Stimulated activated memory B cell treated with anti-CD40 and anti-IgM and Interleukin-4, amounts not matched to agents 10 μg/mL and 1 μg/mL and 100 μg/mL, for 72 hours (primary cell): ENCODE measurements at regions not wholly inside any gene's neighbourhood (a gene's known extent, or its start where the extent isn't known, plus 50 kb on each side); places are given as distances from the start of the nearest gene placed in this dataset.

Experiments used
- ATAC-seq: fragments of 150-1000 bp; cut with Tn5 transposase; 2 replicates; pipeline ENCODE4 v1.10.0; 2021
- H3K27ac Mint-ChIP-seq: one replicate; pipeline ENCODE4 v1.8.0; 2022; ENCODE audit warnings: mild to moderate bottlenecking, mixed read lengths
- H3K27me3 Mint-ChIP-seq: one replicate; pipeline ENCODE4 v1.8.0; 2022; ENCODE audit warnings: mixed read lengths
- H3K36me3 Mint-ChIP-seq: one replicate; pipeline ENCODE4 v1.8.0; 2022; ENCODE audit warnings: mixed read lengths
- H3K4me1 Mint-ChIP-seq: one replicate; pipeline ENCODE4 v1.8.0; 2022; ENCODE audit warnings: mixed read lengths
- H3K4me3 Mint-ChIP-seq: one replicate; pipeline ENCODE4 v1.8.0; 2022; ENCODE audit warnings: mild to moderate bottlenecking, moderate library complexity, mixed read lengths
- H3K9me3 Mint-ChIP-seq: one replicate; pipeline ENCODE4 v1.8.0; 2022; ENCODE audit warnings: mixed read lengths

DNA sequence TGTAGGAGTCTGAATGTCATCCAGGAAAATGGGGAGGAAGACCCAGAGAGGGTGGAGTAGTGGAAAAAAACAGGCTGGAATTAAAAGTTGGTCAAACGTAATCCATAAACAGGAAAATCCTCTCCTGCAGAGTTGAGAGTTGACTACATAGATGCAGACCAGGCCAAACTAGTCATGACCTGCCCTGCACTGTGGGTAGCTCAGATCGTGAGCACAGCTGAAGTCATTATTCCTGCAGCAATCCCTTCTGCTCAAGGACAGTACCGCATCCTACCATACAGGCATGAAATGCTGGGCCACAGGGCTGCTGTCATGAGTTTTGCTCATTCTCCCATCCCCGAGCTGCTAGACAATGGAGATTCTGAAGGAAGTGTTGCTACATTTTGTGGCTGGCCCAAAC is 352.2 kb downstream of the EN1 start:
- no peak overlapping the region for H3K4me3 Mint-ChIP-seq
- no peak for ATAC-seq
- H3K36me3 Mint-ChIP-seq = no peaks in the 10 kb centered on the region
- no peaks in the 10 kb centered on the region for H3K4me1 Mint-ChIP-seq
- peaks cover 8% of the 10 kb centered on the region for H3K27me3 Mint-ChIP-seq
- H3K9me3 Mint-ChIP-seq = peaks cover 7% of the 10 kb centered on the region
- H3K27ac Mint-ChIP-seq = no peak overlapping the region

- H3K4me1 Mint-ChIP-seq = no peaks in the 10 kb centered on the region
- peaks cover 14% of the 10 kb centered on the region for H3K27me3 Mint-ChIP-seq
- H3K27ac Mint-ChIP-seq = no peak overlapping the region
- peaks cover 7% of the 10 kb centered on the region for H3K9me3 Mint-ChIP-seq
- ATAC-seq = no peak
- H3K4me3 Mint-ChIP-seq = no peak overlapping the region
- H3K36me3 Mint-ChIP-seq = no peaks in the 10 kb centered on the region
These were observed 354.2 kb downstream of the EN1 start for GRCh38 chr2:118493213-118493612.

- no peaks in the 10 kb centered on the region for H3K36me3 Mint-ChIP-seq
- H3K4me3 Mint-ChIP-seq = no peak overlapping the region
- no peak for ATAC-seq
- peaks cover 14% of the 10 kb centered on the region for H3K27me3 Mint-ChIP-seq
- H3K27ac Mint-ChIP-seq = no peak overlapping the region
- no peaks in the 10 kb centered on the region for H3K4me1 Mint-ChIP-seq
- H3K9me3 Mint-ChIP-seq = peaks cover 7% of the 10 kb centered on the region
These were observed 355.1 kb downstream of the EN1 start for GRCh38 chr2:118492335-118492734.

GRCh38 chr2:118490330-118490729 is 357.1 kb downstream of the EN1 start:
- ATAC-seq = no peak
- Mint-ChIP-seq H3K27ac (no peak overlapping the region), H3K9me3 (peaks cover 10% of the 10 kb centered on the region), H3K4me1 (no peaks in the 10 kb centered on the region), H3K36me3 (no peaks in the 10 kb centered on the region), H3K27me3 (peaks cover 14% of the 10 kb centered on the region), H3K4me3 (no peak overlapping the region)

DNA sequence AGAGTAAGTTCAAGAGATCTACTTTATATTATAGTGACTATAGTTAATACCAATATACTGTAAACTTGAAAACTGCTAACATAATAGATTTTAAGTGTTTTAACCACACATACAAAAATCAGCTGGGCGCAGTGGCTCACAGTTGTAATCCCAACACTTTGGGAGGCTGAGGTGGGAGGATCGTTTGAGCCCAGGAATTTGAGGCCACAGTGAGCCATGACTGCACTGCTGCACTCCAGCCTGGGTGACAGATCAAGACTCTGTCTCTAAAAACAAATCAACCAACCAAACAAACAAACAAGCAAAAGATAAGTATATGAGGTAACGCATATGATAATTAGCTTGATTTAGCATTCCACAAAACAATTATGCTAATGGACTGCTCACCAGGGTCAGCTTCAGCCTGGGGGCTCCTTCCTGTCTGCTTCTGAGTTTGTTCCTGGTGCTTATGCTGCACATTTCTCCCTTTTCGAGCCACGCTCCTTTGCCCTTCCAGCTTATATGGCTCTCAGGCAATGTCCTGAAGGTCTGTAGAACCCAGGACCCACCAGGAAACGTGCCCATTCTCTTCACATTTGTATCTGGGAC is 357.6 kb downstream of the EN1 start:
- Mint-ChIP-seq H3K9me3 (peaks cover 10% of the 10 kb centered on the region), H3K4me1 (no peaks in the 10 kb centered on the region), H3K36me3 (no peaks in the 10 kb centered on the region), H3K4me3 (no peak overlapping the region), H3K27me3 (peaks cover 14% of the 10 kb centered on the region), H3K27ac (no peak overlapping the region)
- no peak for ATAC-seq

DNA sequence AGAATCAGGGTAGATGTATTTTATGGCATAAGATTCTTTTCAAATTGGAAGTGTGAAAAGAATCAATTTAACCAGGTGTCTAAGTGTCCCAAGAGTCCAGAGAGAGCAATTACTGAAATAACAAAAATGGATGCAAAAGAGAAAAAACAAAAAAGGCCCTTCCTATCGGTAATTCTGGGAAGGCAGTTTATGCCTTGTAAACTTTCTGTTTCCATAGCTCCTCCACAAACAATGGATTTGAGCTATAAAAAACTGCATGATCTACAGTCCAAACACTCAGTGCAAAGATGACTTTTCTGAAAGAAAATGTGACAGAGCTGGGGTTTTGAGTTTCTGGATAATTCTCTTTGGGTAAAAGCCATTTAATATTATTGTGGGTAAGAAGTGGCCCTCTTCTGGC is 366.1 kb downstream of the EN1 start:
- Mint-ChIP-seq H3K9me3 (peaks cover 1% of the 10 kb centered on the region), H3K27me3 (peaks cover 10% of the 10 kb centered on the region), H3K4me3 (no peak overlapping the region), H3K36me3 (no peaks in the 10 kb centered on the region), H3K27ac (no peak overlapping the region), H3K4me1 (no peaks in the 10 kb centered on the region)
- ATAC-seq = no peak

GRCh38 chr2:118479020-118479419 is 368.4 kb downstream of the EN1 start:
- no peak overlapping the region for H3K4me3 Mint-ChIP-seq
- H3K36me3 Mint-ChIP-seq = no peaks in the 10 kb centered on the region
- H3K9me3 Mint-ChIP-seq = no peaks in the 10 kb centered on the region
- H3K27me3 Mint-ChIP-seq = peaks cover 10% of the 10 kb centered on the region
- H3K27ac Mint-ChIP-seq = no peak overlapping the region
- H3K4me1 Mint-ChIP-seq = no peaks in the 10 kb centered on the region
- ATAC-seq = no peak

GRCh38 chr2:118477111-118477862 is 370.2 kb downstream of the EN1 start:
- Mint-ChIP-seq H3K4me1 (no peaks in the 10 kb centered on the region), H3K36me3 (no peaks in the 10 kb centered on the region), H3K27ac (no peak overlapping the region), H3K9me3 (no peaks in the 10 kb centered on the region), H3K27me3 (peaks cover 10% of the 10 kb centered on the region), H3K4me3 (no peak overlapping the region)
- no peak for ATAC-seq

GRCh38 chr2:118475622-118476205 is 371.7 kb downstream of the EN1 start:
- Mint-ChIP-seq H3K36me3 (no peaks in the 10 kb centered on the region), H3K27me3 (peaks cover 10% of the 10 kb centered on the region), H3K9me3 (no peaks in the 10 kb centered on the region), H3K4me1 (no peaks in the 10 kb centered on the region), H3K4me3 (no peak overlapping the region), H3K27ac (no peak overlapping the region)
- ATAC-seq = no peak

DNA sequence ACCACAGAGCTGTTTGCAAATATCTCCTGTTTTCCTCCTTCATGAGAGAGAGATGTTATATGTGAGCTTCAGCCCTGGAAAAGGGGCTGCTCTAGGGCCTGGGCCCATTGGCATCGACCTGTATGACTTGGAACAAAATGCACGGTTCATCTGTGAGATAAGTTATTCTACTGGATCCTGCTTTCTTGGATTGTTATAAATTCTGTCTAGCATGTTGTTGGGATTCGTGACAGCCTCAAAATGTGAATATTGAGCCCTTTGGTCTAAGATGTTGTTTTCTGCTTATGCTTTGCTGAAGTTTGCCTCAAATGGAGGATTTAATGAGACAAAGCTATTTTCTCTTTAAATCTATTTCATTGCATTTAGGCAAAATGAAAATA is 372.9 kb downstream of the EN1 start:
- no peak for ATAC-seq
- no peaks in the 10 kb centered on the region for H3K4me1 Mint-ChIP-seq
- no peaks in the 10 kb centered on the region for H3K36me3 Mint-ChIP-seq
- H3K4me3 Mint-ChIP-seq = no peak overlapping the region
- H3K27me3 Mint-ChIP-seq = peaks cover 10% of the 10 kb centered on the region
- H3K27ac Mint-ChIP-seq = no peak overlapping the region
- no peaks in the 10 kb centered on the region for H3K9me3 Mint-ChIP-seq

- Mint-ChIP-seq H3K9me3 (no peaks in the 10 kb centered on the region), H3K27ac (no peak overlapping the region), H3K4me1 (no peaks in the 10 kb centered on the region), H3K27me3 (peaks cover 5% of the 10 kb centered on the region), H3K36me3 (no peaks in the 10 kb centered on the region), H3K4me3 (no peak overlapping the region)
- ATAC-seq = no peak
These were observed 373.5 kb downstream of the EN1 start for GRCh38 chr2:118473846-118474540.

GRCh38 chr2:118473241-118473640 is 374.2 kb downstream of the EN1 start:
- no peak overlapping the region for H3K27ac Mint-ChIP-seq
- H3K9me3 Mint-ChIP-seq = no peaks in the 10 kb centered on the region
- H3K36me3 Mint-ChIP-seq = no peaks in the 10 kb centered on the region
- no peaks in the 10 kb centered on the region for H3K27me3 Mint-ChIP-seq
- H3K4me1 Mint-ChIP-seq = no peaks in the 10 kb centered on the region
- no peak overlapping the region for H3K4me3 Mint-ChIP-seq
- no peak for ATAC-seq

- no peaks in the 10 kb centered on the region for H3K36me3 Mint-ChIP-seq
- no peak overlapping the region for H3K27ac Mint-ChIP-seq
- no peak overlapping the region for H3K4me3 Mint-ChIP-seq
- no peaks in the 10 kb centered on the region for H3K27me3 Mint-ChIP-seq
- no peak for ATAC-seq
- no peaks in the 10 kb centered on the region for H3K4me1 Mint-ChIP-seq
- H3K9me3 Mint-ChIP-seq = no peaks in the 10 kb centered on the region
These were observed 377.2 kb downstream of the EN1 start for GRCh38 chr2:118470297-118470696.

GRCh38 chr2:118469103-118469502 is 378.3 kb downstream of the EN1 start:
- Mint-ChIP-seq H3K36me3 (no peaks in the 10 kb centered on the region), H3K4me1 (no peaks in the 10 kb centered on the region), H3K27me3 (no peaks in the 10 kb centered on the region), H3K9me3 (no peaks in the 10 kb centered on the region), H3K4me3 (no peak overlapping the region), H3K27ac (no peak overlapping the region)
- ATAC-seq = no peak

DNA sequence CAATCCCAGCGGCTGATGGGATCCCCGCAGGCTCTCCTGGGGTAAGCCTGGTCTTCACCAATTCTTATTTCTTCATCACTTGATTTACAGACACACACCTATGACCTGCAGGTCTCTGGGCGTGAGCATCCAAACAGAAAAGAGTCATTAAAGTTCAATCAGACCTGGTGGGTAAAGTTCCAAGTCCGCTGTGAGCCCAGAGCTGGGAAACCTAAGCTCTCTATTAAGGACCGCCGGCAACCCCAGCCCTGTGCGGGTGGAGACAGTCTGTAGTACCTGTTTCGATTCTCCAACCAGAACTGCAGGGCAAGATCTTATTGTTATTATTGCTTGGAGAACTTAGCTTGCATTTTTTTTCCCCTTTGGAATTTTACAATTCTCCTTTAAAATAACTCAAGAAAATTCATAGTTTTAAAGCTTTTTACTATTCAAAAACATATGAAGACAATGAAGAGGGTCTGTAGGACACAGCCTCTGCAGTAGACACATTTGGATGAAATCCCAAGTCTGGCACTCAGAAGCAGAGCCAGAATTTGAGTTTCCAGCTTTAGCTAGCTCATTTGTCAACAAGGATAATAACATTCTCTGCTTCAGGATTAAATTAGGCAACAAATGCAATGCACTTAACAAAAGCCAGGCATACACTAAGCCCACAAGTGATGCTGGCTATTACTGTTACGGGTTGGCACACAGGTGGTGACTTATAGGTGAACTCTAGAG is 376.4 kb downstream of the INSIG2 start:
- Mint-ChIP-seq H3K36me3 (no peaks in the 10 kb centered on the region), H3K27ac (no peak overlapping the region), H3K4me3 (no peak overlapping the region), H3K4me1 (no peaks in the 10 kb centered on the region), H3K27me3 (no peaks in the 10 kb centered on the region), H3K9me3 (no peaks in the 10 kb centered on the region)
- peak; percentile 14 for ATAC-seq
